Gastroesophageal sphincter (tissue), 4 donors: ENCODE measurements at regions not wholly inside any gene's neighbourhood (a gene's known extent, or its start where the extent isn't known, plus 50 kb on each side); places are given as distances from the start of the nearest gene placed in this dataset.

ENCODE experiments used
- ATAC-seq: fragments of 150-250 bp; one replicate; pipeline ENCODE4 v1.9.1; 2016; ENCODE audit warnings: mild to moderate bottlenecking, moderate library complexity
- H3K27ac ChIP-seq, 4 donors: fragments of 200-600 bp; sonication (generic) in 3 of 4; 1 replicate in 3 of 4; 2 replicates in 1 of 4; pipeline ENCODE4 v1.5.1; 2016 to 2019
- H3K27me3 ChIP-seq: fragments of 200-600 bp; sonication (generic); one replicate; pipeline ENCODE4 v1.5.1; 2019
- H3K36me3 ChIP-seq, 2 donors: fragments of 200-600 bp; sonication (generic); one replicate each; pipeline ENCODE4 v1.5.1; 2019; ENCODE audit warnings: control low read depth in 1 of 2
- H3K4me1 ChIP-seq, 3 donors: fragments of 200-600 bp; sonication (generic); 1 replicate in 2 of 3; 2 replicates in 1 of 3; pipeline ENCODE4 v1.5.1; 2016 to 2019; ENCODE audit warnings: control low read depth in 2 of 3
- H3K4me3 ChIP-seq, 2 donors: fragments of 200-600 bp; sonication (generic); one replicate each; pipeline ENCODE4 v1.5.1; 2019; ENCODE audit warnings: mild to moderate bottlenecking in 1 of 2, moderate library complexity in 1 of 2
- H3K9me3 ChIP-seq, 3 donors: fragments of 200-600 bp; sonication (generic); one replicate each; pipeline ENCODE4 v1.5.1; 2017 to 2019; ENCODE audit warnings: control low read depth in 2 of 3
- EP300 ChIP-seq: sonication (generic); formaldehyde crosslinking; IDR thresholded peaks from one replicate; pipeline ENCODE4 v1.6.1; 2017; ENCODE audit warnings: antibody characterized with exemption, mild to moderate bottlenecking
- POLR2A ChIP-seq, 2 donors: fragments of 450-650 bp; IDR thresholded peaks; one replicate each; pipeline ENCODE4 v1.6.1; 2017; ENCODE audit warnings: antibody characterized with exemption in 2 of 2, mild to moderate bottlenecking in 2 of 2, moderate library complexity in 1 of 2
- POLR2AphosphoS5 ChIP-seq: sonication (generic); formaldehyde crosslinking; IDR thresholded peaks from one replicate; pipeline ENCODE4 v1.6.1; 2017; ENCODE audit warnings: antibody characterized with exemption
- WGBS, 2 donors: methylation state at CpG; one replicate each; pipeline ENCODE4 v1.1.5; 2018; ENCODE audit warnings: low coverage in 1 of 2; 5-methylcytosine and 5-hydroxymethylcytosine counted together
- TF ChIP-seq, protein P1 (sequence below), 4 experiments: fragments of 200-600 bp in 2 of 4; fragments of 450-650 bp in 2 of 4; sonication (generic) in 1 of 4; IDR thresholded peaks; one replicate each; pipeline ENCODE4 v1.5.1; 2017 to 2019; ENCODE audit warnings: antibody characterized with exemption in 4 of 4, mild to moderate bottlenecking in 2 of 4, moderate library complexity in 2 of 4

DNA sequence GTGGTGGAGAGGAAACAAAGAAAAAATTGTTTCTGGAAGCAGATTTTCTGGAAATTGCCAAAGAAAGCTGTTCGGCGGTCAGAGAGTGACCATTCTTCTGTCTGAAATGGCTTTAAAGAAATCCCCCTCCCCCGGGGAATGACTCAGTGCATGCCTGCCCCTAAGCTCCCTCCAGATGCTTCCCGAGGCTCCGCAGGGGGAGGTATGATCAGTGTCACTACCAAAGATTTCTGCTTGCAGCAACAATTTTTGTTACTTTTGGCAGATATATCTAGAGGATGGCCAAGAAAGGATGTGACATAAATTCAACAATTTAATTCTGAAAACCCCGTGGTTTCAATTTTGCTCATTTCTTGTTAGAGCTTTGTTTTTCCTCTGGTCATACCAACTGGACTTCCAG is 163.9 kb downstream of the JCAD start:
- peak; percentile 80 for ATAC-seq
- WGBS, 2 donors, result 22 to 38% methylated on average over 6 of the region's 6 CpGs
- Histone ChIP-seq H3K4me1 (peaks cover 0 to 6% (median 0%) of the 10 kb centered on the region in 3 donors), H3K27ac (peak overlapping the region in 3 of 4 donors; percentile 16 to 57 (median 26)), H3K27me3 (no peaks in the 10 kb centered on the region), H3K9me3 (no peaks in the 10 kb centered on the region), H3K4me3 (no peak overlapping the region), H3K36me3 (no peaks in the 10 kb centered on the region)
- TF ChIP-seq POLR2A (IDR thresholded peaks at IDR 0.05) (no peak), POLR2AphosphoS5 (no peak), EP300 (no peak)
- TF ChIP-seq, protein P1, sequence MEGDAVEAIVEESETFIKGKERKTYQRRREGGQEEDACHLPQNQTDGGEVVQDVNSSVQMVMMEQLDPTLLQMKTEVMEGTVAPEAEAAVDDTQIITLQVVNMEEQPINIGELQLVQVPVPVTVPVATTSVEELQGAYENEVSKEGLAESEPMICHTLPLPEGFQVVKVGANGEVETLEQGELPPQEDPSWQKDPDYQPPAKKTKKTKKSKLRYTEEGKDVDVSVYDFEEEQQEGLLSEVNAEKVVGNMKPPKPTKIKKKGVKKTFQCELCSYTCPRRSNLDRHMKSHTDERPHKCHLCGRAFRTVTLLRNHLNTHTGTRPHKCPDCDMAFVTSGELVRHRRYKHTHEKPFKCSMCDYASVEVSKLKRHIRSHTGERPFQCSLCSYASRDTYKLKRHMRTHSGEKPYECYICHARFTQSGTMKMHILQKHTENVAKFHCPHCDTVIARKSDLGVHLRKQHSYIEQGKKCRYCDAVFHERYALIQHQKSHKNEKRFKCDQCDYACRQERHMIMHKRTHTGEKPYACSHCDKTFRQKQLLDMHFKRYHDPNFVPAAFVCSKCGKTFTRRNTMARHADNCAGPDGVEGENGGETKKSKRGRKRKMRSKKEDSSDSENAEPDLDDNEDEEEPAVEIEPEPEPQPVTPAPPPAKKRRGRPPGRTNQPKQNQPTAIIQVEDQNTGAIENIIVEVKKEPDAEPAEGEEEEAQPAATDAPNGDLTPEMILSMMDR (IDR thresholded peaks at IDR 0.05), result no peak

DNA sequence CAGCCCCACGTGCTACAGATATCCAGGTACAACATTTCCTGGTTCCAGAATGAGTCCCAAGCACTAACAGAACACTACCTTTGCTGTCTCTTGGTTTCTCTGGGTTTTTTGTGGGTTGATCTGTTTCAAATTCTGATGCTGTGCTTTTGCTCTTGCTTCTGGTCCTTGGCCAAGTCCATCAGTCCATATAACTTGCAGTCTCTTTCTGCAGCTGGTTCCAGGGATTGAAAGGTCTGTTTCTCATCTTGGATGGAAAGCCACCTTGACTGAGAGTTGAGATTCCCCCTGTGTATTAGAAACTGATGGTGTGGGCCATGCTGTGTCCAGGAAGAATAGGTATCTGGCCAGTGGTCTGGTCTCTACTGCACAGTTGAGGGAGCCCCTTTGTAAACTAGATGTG is 171.1 kb downstream of the JCAD start:
- 67 to 88% methylated on average over 1 of the region's 1 CpG for WGBS, 2 donors
- no peak for ATAC-seq

DNA sequence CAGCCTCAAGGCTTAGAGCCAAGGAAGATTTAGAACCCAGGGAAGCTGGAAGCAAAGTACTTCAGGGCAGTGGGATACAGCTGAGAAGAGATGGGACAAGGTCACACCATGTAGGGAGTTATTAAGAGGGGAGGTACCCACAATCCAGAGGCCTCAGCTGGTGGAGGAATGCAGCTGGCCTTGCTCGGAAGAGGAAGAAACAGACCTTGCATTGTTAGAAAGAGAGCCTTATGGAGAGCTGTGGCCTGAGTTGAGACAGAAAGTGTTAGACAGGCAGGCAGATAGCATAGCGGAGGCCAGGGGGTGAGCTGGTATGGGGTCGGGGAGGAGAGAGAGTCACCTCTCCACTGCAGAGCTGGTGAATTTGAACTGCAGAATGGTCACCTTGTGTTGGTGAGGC is 173.1 kb downstream of the JCAD start:
- Histone ChIP-seq H3K4me3 (no peak overlapping the region), H3K36me3 (no peaks in the 10 kb centered on the region), H3K9me3 (no peaks in the 10 kb centered on the region), H3K4me1 (peaks cover 0 to 18% (median 0%) of the 10 kb centered on the region in 3 donors), H3K27me3 (no peaks in the 10 kb centered on the region), H3K27ac (no peak overlapping the region)
- 81 to 100% methylated on average over 2 to 3 of the region's 3 CpGs for WGBS, 2 donors
- TF ChIP-seq EP300 (no peak), POLR2AphosphoS5 (no peak), POLR2A (IDR thresholded peaks at IDR 0.05) (no peak)
- TF ChIP-seq, protein P1 (IDR thresholded peaks at IDR 0.05), result no peak
- no peak for ATAC-seq

More for the DNA sequence above, 171.1 kb downstream of the JCAD start:
- Histone ChIP-seq H3K4me1 (no peaks in the 10 kb centered on the region), H3K36me3 (no peaks in the 10 kb centered on the region), H3K27ac (no peak overlapping the region), H3K4me3 (no peak overlapping the region), H3K9me3 (no peaks in the 10 kb centered on the region), H3K27me3 (no peaks in the 10 kb centered on the region)
- TF ChIP-seq EP300, result no peak
- no peak for TF ChIP-seq POLR2AphosphoS5

- peaks cover 0 to 44% (median 0%) of the 10 kb centered on the region in 3 donors for H3K4me1 ChIP-seq
- no peak for ATAC-seq
- no peaks in the 10 kb centered on the region for H3K9me3 ChIP-seq
- H3K4me3 ChIP-seq, result no peak overlapping the region
- H3K27me3 ChIP-seq, result no peaks in the 10 kb centered on the region
- 80 to 88% methylated on average over 1 to 2 of the region's 3 CpGs for WGBS, 2 donors
- no peak overlapping the region for H3K27ac ChIP-seq
- TF ChIP-seq, protein P1 (IDR thresholded peaks at IDR 0.05), result no peak
- no peak for TF ChIP-seq POLR2AphosphoS5
- TF ChIP-seq POLR2A (IDR thresholded peaks at IDR 0.05), result no peak
- no peak for TF ChIP-seq EP300
- no peaks in the 10 kb centered on the region for H3K36me3 ChIP-seq
These were observed 176.2 kb downstream of the JCAD start for GRCh38 chr10:29883231-29883630.

GRCh38 chr10:29882766-29883165 is 176.6 kb downstream of the JCAD start:
- peak overlapping the region in 1 of 4 donors; percentile 73 for H3K27ac ChIP-seq
- TF ChIP-seq, protein P1 (IDR thresholded peaks at IDR 0.05), result no peak
- TF ChIP-seq POLR2A (IDR thresholded peaks at IDR 0.05) (no peak), EP300 (no peak), POLR2AphosphoS5 (no peak)
- H3K9me3 ChIP-seq, result no peaks in the 10 kb centered on the region
- no peak for ATAC-seq
- peaks cover 0 to 49% (median 4%) of the 10 kb centered on the region in 3 donors for H3K4me1 ChIP-seq
- no peak overlapping the region for H3K4me3 ChIP-seq
- no peaks in the 10 kb centered on the region for H3K36me3 ChIP-seq
- WGBS, 2 donors, result 94 to 100% methylated on average over 1 of the region's 7 CpGs
- H3K27me3 ChIP-seq, result no peaks in the 10 kb centered on the region
